ENCODE measurements at regions not wholly inside any gene's neighbourhood (a gene's known extent, or its start where the extent isn't known, plus 50 kb on each side); places are given as distances from the start of the nearest gene placed in this dataset.
A peak's percentile ranks its signal among the peaks of the same experiment; 100 is the strongest.

DNA sequence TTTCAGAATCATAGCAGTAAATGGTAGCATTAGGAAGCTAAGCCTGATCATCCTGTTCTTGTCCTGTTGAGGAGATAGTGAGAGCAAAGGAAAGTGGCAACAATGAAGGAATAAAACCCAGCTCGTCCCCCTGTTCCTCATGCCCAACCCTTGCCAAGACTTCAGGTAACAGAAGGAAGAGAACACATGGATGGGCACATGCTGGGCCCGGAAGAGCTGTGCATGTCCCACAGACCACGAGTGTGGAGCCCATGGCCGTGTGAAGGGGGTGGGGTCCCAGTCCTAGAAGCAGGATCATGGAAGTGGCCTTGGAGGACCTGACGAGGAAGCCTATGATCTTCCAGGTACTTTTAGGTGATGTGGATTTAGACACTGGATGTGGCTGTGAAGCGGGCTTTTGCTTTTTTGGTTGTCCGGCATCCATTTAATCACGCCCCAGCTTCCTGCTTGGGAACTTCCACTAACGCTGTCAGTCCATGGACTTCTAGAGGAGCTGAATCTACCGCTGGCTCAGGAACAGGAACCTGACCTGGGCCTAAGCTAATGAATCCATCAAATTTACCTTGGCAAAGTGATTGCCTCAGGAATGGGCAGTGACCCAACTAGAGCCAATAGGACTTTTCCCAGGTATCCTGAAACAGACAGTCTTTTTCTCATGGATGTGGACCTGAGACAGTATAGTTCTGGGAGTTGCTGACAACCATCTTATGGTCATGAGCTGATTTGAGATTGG lies 79.3 kb upstream of the ARMC2 start:
- whole genome bisulfite sequencing = 88% methylated on average over 10 of the region's 10 CpGs
- no peak for TF ChIP-seq EP300 (IDR thresholded peaks at IDR 0.05)
- no peaks in the 10 kb centered on the region for H3K27me3 ChIP-seq
- H3K9me3 ChIP-seq = no peaks in the 10 kb centered on the region
- no peaks in the 10 kb centered on the region for H3K4me1 ChIP-seq
- H3K36me3 ChIP-seq = no peaks in the 10 kb centered on the region
- no peak for DNase-seq (ENCODE audit: low spot score in 2 of 2)
- no peak overlapping the region for H3K4me3 ChIP-seq
- no peak overlapping the region for H3K27ac ChIP-seq

DNA sequence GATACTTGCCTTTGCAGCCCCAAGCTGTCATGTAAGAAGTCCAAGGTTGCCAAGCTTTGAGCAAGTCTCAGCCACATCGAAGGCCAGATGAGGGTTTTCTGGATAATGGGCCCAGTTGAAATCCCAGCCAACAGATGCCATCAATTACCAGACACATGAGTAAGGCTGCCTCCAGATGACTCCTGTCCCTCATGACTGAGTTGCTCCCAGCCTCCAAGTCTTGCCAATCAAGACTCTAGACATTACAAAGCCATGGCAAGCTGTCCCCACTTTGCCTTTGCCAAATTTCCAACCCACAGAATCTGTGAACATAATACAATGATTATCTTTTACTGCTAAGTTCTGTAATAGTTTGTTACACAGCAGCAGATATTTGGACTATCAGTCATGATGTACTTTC lies 76.8 kb upstream of the ARMC2 start:
- peak in 2 of 3 donors; percentile 11 to 39 for TF ChIP-seq POLR2AphosphoS5 (IDR thresholded peaks at IDR 0.05)
- TF ChIP-seq POLR2A (IDR thresholded peaks at IDR 0.05) = no peak
- TF ChIP-seq, protein P1, sequence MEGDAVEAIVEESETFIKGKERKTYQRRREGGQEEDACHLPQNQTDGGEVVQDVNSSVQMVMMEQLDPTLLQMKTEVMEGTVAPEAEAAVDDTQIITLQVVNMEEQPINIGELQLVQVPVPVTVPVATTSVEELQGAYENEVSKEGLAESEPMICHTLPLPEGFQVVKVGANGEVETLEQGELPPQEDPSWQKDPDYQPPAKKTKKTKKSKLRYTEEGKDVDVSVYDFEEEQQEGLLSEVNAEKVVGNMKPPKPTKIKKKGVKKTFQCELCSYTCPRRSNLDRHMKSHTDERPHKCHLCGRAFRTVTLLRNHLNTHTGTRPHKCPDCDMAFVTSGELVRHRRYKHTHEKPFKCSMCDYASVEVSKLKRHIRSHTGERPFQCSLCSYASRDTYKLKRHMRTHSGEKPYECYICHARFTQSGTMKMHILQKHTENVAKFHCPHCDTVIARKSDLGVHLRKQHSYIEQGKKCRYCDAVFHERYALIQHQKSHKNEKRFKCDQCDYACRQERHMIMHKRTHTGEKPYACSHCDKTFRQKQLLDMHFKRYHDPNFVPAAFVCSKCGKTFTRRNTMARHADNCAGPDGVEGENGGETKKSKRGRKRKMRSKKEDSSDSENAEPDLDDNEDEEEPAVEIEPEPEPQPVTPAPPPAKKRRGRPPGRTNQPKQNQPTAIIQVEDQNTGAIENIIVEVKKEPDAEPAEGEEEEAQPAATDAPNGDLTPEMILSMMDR (IDR thresholded peaks at IDR 0.05) = no peak
- TF ChIP-seq EP300 (IDR thresholded peaks at IDR 0.05) = no peak
- Histone ChIP-seq H3K27me3 (no peaks in the 10 kb centered on the region), H3K4me1 (no peaks in the 10 kb centered on the region), H3K27ac (no peak overlapping the region), H3K36me3 (no peaks in the 10 kb centered on the region), H3K4me3 (no peak overlapping the region), H3K9me3 (no peaks in the 10 kb centered on the region)
- no peak for DNase-seq (ENCODE audit: low spot score in 2 of 2)
- 47% methylated on average over 1 of the region's 1 CpG for WGBS

DNA sequence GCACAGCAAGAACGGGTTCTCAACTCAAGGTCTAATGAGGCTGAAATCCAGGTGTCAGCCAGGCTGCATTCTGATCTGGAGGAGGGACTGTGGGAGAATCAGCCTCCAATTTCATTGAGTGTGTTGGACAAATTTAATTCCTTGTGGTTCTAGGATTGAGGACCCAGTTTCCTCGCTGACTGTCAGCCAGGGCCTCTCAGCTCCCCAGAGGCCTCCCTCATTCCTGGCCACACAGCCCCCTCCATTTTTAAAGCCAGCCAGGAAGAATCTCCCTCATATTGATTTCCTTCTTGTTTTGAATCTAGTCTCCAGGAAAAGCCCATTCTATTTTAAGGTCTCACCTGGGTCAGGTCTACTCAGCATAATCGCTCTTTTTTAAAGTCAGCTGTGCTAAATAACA lies 73.7 kb upstream of the ARMC2 start:
- no peak for DNase-seq (ENCODE audit: low spot score in 2 of 2)
- no peaks in the 10 kb centered on the region for H3K27me3 ChIP-seq
- no peak overlapping the region for H3K27ac ChIP-seq
- H3K36me3 ChIP-seq = no peaks in the 10 kb centered on the region
- H3K4me3 ChIP-seq = no peak overlapping the region
- 89% methylated on average over 3 of the region's 3 CpGs for WGBS
- no peaks in the 10 kb centered on the region for H3K4me1 ChIP-seq
- H3K9me3 ChIP-seq = no peaks in the 10 kb centered on the region
- TF ChIP-seq, protein P1 (IDR thresholded peaks at IDR 0.05) = no peak
- TF ChIP-seq EP300 (IDR thresholded peaks at IDR 0.05) (no peak), POLR2AphosphoS5 (IDR thresholded peaks at IDR 0.05) (no peak), POLR2A (IDR thresholded peaks at IDR 0.05) (no peak)

DNA sequence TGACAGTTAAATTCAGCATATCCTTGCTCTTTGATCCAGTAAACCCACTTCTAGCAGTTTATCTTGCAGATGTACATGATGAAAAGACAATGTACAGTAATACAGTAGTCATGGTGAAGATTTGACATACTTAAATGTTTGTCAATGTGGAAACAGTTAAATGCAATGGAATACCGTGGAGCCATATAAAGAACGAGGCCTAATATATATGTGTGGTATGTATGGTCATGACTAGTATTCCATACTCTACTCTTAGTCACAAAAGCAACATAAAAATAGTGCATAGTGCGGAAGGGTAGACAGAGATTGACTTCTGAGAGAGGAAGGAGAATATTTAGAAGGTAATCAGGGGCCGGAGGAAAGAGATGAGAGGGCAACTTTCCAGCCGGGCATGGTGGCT lies 70.7 kb upstream of the ARMC2 start:
- Histone ChIP-seq H3K9me3 (no peaks in the 10 kb centered on the region), H3K27ac (no peak overlapping the region), H3K27me3 (no peaks in the 10 kb centered on the region), H3K4me1 (peaks cover 8% of the 10 kb centered on the region), H3K36me3 (no peaks in the 10 kb centered on the region), H3K4me3 (no peak overlapping the region)
- DNase-seq (ENCODE audit: low spot score in 2 of 2) = no peak
- TF ChIP-seq EP300 (IDR thresholded peaks at IDR 0.05) (no peak), POLR2A (IDR thresholded peaks at IDR 0.05) (no peak), POLR2AphosphoS5 (IDR thresholded peaks at IDR 0.05) (no peak)
- TF ChIP-seq, protein P1 (IDR thresholded peaks at IDR 0.05) = no peak
- WGBS = 70% methylated on average over 5 of the region's 5 CpGs

DNA sequence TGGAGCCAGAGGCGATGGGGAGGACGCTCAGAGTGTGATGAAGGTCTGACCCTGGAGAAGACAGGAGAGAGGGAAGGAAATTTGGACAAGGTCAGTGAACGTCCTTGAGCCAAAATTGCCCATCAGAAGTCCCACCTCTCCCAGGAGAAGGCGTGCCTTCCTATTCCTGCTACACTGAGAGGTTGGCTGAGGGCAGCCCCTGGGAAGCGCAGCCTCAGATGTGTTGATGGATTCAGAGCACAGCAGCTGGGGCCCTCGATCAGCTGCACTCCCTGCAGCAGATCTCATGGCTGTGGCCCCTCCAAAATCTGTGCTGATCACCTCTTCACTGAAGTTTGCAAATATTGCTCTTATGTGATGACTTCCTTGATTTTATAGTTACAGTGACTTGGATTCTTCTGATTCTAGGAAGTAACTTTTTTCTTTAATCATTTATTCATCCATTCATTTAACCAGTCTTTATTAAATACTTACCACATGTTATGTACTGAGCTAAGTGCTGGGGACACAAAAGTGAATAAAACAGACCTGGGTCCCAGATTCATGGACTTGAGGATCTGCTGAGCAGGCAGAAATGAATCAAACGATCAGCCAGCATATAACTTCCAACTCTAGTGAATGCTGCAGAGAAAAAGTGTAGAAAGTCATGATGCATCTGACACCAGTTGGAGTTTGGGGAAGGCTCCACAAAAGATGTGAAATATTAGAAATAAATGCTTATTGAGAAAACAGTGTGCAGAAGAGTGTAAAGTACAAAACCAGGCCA lies 69.6 kb upstream of the ARMC2 start:
- Histone ChIP-seq H3K4me3 (no peak overlapping the region), H3K27me3 (no peaks in the 10 kb centered on the region), H3K36me3 (no peaks in the 10 kb centered on the region), H3K9me3 (no peaks in the 10 kb centered on the region), H3K27ac (no peak overlapping the region), H3K4me1 (peaks cover 15% of the 10 kb centered on the region)
- WGBS = 88% methylated on average over 7 of the region's 7 CpGs
- no peak for DNase-seq (ENCODE audit: low spot score in 2 of 2)
- TF ChIP-seq EP300 (IDR thresholded peaks at IDR 0.05) (no peak), POLR2AphosphoS5 (IDR thresholded peaks at IDR 0.05) (no peak), POLR2A (IDR thresholded peaks at IDR 0.05) (no peak)
- TF ChIP-seq, protein P1 (IDR thresholded peaks at IDR 0.05) = no peak
